HFF-Myc (cell line): ENCODE measurements at regions not wholly inside any gene's neighbourhood (a gene's known extent, or its start where the extent isn't known, plus 50 kb on each side); places are given as distances from the start of the nearest gene placed in this dataset.
"Not testable (repeated sequence)": the region's sequence is repeated elsewhere in the genome, so short reads cannot be mapped to it uniquely, and the experiment has no call there.

ENCODE experiments used
- DNase-seq: peaks from one replicate; pipeline ENCODE4 v3.0.0-alpha.2; 2011; ENCODE audit warnings: low read depth; ENCODE audit errors: extremely low read depth
- H3K4me3 ChIP-seq: replicated peaks from 2 replicates; pipeline ENCODE4 v1.5.1; 2011; ENCODE audit warnings: low read depth, mild to moderate bottlenecking, control low read depth, low read length
- TF ChIP-seq, protein P1 (sequence below): IDR thresholded peaks from 2 replicates; pipeline ENCODE4 v1.5.1; 2012; ENCODE audit warnings: mild to moderate bottlenecking, low read depth, low read length, control low read depth; ENCODE audit errors: missing control alignments

DNA sequence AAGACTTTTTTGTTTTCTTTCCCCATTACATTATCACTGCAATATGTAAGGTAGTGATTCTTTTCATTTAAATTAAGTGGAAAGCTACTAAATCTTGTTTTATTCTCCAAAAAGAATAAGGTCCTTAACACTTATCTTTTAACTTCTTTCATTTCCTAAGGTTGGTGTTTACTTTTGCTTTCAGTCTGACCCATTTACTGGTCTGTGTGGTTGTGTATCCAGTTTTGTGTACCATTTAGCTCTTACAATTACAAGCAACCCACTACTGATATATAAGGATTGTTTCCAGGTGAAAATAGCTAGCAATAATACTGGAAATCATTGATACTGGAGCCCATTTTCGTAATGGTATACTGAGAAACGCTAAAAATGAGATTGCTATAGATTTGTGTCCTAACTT, 123.1 kb upstream of the CXorf66 start:
- TF ChIP-seq, protein P1, sequence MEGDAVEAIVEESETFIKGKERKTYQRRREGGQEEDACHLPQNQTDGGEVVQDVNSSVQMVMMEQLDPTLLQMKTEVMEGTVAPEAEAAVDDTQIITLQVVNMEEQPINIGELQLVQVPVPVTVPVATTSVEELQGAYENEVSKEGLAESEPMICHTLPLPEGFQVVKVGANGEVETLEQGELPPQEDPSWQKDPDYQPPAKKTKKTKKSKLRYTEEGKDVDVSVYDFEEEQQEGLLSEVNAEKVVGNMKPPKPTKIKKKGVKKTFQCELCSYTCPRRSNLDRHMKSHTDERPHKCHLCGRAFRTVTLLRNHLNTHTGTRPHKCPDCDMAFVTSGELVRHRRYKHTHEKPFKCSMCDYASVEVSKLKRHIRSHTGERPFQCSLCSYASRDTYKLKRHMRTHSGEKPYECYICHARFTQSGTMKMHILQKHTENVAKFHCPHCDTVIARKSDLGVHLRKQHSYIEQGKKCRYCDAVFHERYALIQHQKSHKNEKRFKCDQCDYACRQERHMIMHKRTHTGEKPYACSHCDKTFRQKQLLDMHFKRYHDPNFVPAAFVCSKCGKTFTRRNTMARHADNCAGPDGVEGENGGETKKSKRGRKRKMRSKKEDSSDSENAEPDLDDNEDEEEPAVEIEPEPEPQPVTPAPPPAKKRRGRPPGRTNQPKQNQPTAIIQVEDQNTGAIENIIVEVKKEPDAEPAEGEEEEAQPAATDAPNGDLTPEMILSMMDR, result no peak
- no peak overlapping the region for H3K4me3 ChIP-seq
- DNase-seq, result no peak

DNA sequence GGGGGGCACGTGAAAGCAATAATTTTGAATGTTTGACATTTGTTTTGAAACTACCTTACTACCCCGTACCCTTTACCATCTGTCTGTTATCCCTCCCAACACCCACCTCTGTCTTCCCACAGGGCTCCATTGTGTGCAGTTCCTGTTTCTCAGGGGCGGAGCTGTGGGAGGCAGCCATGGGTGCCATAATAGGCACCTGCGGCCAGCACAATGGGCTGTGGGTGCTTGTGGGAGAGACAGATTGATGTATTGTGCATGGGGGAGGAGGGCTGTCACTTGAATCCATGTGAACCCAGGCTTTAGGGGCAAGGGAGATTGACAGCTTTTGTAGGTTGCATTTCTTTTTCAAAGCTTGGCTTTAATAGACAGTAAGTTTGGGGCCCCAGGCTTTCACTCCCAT, 122.6 kb upstream of the CXorf66 start:
- H3K4me3 ChIP-seq, result no peak overlapping the region
- TF ChIP-seq, protein P1, result no peak
- DNase-seq, result no peak

DNA sequence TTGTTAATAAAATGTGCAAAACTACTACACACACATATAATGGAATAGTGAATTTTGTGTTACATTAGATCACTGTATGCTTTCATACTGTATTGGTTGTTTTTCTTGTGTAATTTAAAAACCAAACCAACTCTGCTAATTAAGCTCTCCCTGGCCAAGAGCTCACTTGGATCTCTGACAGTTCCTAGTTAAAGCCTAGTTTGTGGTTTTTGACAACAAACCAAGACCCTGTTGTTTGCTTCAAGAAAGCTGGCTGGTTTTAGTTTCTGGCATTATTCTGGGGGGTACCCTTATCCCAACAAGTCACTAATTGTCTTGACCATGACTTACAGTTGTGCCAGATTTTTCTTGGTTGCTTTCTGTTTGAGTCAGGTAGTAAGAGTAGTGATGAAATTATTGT, 121.4 kb upstream of the CXorf66 start:
- TF ChIP-seq, protein P1, result no peak

DNA sequence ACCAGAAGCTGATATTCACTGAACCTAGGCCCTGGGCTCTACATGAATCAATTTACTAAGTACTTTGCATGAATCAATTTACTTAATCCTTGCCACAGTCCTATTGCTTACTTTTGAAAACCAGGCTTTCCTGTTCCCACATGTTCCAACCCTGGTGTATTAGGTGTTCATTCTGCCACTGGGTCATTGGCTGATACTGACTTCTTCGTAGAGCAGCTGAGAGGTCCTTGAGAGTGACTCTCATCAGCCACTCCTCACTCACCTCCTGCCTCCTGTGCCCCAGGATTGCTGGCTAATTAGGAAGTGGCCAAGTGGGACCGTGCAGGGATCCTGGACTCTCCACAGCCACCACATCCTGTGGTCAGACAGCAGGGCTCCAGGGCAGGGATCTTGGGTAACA, 109.5 kb upstream of the CXorf66 start:
- H3K4me3 ChIP-seq, DNase-seq: not testable (repeated sequence)

More for the DNA sequence above, 121.4 kb upstream of the CXorf66 start:
- H3K4me3 ChIP-seq, result no peak overlapping the region
- DNase-seq, result no peak

DNA sequence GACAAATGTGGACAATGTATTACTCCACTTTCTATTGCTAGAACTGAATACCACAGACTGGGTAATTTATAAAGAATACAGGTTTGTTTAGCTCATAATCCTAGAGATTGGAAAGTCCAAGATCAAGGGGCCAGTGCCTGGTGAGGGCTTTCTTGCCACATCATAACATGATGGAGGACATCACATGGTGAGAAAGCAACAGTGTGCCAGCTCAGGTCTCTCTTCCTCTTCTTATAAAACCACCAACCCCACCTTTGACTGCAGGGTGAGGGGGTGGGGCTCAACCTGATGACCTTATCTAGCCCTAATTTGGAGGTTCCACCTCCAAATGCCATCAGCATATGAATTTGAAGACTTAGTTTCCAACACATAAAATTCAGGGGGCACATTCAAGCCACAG, 105.7 kb upstream of the CXorf66 start:
- DNase-seq, result no peak
- TF ChIP-seq, protein P1, result no peak
- no peak overlapping the region for H3K4me3 ChIP-seq

DNA sequence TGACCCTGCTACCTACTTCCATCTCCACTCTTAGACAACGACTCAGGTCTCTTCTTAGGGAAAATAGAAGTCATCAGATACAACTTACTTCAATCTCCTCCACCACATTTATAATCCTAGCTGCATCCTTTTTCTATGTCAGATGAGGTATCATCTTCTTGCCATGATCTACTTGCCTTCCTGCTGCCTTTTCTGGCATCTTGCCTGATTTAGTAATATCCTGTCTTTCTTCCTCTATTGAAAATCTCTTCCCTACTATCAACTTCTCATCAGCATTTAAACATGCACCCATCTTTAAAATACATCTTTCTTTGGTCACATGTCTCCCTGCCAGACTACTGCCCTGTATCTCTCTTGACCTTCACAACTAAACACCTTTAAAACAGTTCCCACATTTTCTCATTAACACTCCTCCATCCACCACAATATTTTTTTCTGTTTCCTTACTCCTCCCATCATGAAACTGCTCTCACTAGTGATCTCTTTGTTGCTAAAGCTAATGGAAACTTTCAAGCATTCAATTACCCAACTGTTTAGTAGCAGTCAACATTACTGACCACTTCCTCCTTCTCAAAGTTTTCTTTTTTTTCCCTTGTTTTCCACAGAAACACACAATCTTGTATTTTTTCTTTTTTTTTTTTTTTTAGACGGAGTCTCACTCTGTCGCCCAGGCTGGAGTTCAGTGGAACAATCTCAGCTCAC, 100.8 kb upstream of the CXorf66 start:
- H3K4me3 ChIP-seq, result no peak overlapping the region
- TF ChIP-seq, protein P1, result no peak
- DNase-seq, result no peak

DNA sequence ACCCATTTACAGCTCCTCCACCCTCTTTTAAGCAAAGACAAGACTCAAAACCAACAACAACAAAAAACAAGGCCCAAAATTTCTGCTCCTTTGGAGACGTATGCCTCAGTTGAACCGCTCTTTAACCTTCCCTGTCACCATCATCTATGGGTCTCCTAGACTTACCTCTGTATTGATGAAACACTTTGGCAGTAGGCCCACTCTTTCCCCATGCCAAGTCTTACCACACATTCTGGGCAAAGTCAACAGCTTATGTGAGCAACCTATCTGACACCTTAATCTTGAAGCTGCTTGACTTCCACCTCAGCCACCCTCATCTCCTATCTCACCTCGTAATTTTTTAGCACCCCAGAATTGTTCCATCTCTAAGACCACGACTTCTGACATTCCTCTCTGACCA, 99.7 kb upstream of the CXorf66 start:
- no peak for DNase-seq
- TF ChIP-seq, protein P1, result no peak
- H3K4me3 ChIP-seq, result no peak overlapping the region
